ENCODE measurements at regions not wholly inside any gene's neighbourhood (a gene's known extent, or its start where the extent isn't known, plus 50 kb on each side); places are given as distances from the start of the nearest gene placed in this dataset.

DNA sequence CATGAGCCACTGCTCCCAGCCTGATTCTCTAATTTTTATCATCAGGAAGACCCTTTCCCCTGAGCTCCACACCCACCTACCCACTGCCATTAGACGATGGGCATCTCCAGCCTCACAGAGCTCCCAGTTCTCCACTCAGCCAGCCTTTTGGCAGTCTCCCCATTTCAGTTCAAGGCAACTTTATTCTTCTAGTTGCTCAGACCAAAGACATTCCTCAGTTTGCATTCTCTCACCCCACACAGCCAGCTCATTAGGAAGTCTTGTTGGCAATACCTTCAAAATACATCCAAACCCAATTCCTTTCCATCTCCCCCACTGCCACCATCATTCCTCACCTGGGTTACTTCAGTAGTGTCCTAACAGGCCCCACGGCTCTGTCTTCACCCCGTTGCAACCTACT lies 53.4 kb upstream of the COX20 start:
- Histone ChIP-seq H3K9ac (ENCODE audit: low read depth, low read length) (no peak overlapping the region), H3K27ac (ENCODE audit: insufficient read depth, low read length) (no peak overlapping the region), H4K91ac (ENCODE audit: insufficient read depth, low read depth, low read length) (no peak overlapping the region), H3K4me3 (ENCODE audit: insufficient read depth, low read depth, low read length) (no peak overlapping the region), H3K27me3 (ENCODE audit: control insufficient read depth, insufficient read depth, low read length) (no peaks in the 10 kb centered on the region), H4K20me1 (ENCODE audit: insufficient read depth, low read length) (no peaks in the 10 kb centered on the region), H3K4me2 (ENCODE audit: low read depth, low read length) (no peak overlapping the region), H2BK15ac (ENCODE audit: low read depth, low read length) (no peak overlapping the region), H4K8ac (ENCODE audit: low read depth in 2 of 2, low read length in 2 of 2) (no peak overlapping the region), H4K5ac (ENCODE audit: low read depth, low read length) (no peak overlapping the region), H3K56ac (ENCODE audit: extremely low read depth, insufficient read depth, low read length) (no peak overlapping the region), H3K9me3 (ENCODE audit: control insufficient read depth, insufficient read depth, low read length) (no peaks in the 10 kb centered on the region), H3K79me1 (ENCODE audit: low read depth in 1 of 2, low read length in 2 of 2) (no peaks in the 10 kb centered on the region), H2BK5ac (ENCODE audit: low read depth, low read length, poor library complexity, severe bottlenecking) (no peak overlapping the region), H2AFZ (replicated peaks; ENCODE audit: low read length, poor library complexity) (no peak overlapping the region), H3K9me1 (ENCODE audit: insufficient read depth, low read length) (peaks cover 3% of the 10 kb centered on the region; the same call in 1 of the 2 replicates), H3K18ac (ENCODE audit: low read depth, low read length) (no peak overlapping the region), H2AK5ac (ENCODE audit: low read depth, low read length) (no peak overlapping the region), H2AK9ac (replicated peaks; ENCODE audit: low read depth, low read length, poor library complexity) (no peak overlapping the region), H2BK120ac (ENCODE audit: low read depth, low read length) (no peak overlapping the region), H3K14ac (replicated peaks; ENCODE audit: low read depth, low read length) (no peak overlapping the region), H3K4ac (ENCODE audit: low read depth, low read length) (no peak overlapping the region), H2BK20ac (ENCODE audit: low read depth, low read length) (no peak overlapping the region), H3K36me3 (ENCODE audit: control insufficient read depth, insufficient read depth, low read length) (no peaks in the 10 kb centered on the region), H3K4me1 (ENCODE audit: control insufficient read depth, insufficient read depth, low read length) (peaks cover 3% of the 10 kb centered on the region; the same call in 1 of the 2 replicates), H3K23ac (ENCODE audit: low read depth, low read length) (no peak overlapping the region)
- ATAC-seq (ENCODE audit: low read depth) (peak; percentile 27; the same call in 1 of the 2 replicates), DNase-seq (peak; percentile 20)
- in situ Hi-C loops (cut with MboI; ENCODE audit: low sequenced_read_pairs): no loop called here
- ChIA-PET CTCF (interaction anchor here (0.5 kb wide), 1 partner anchor 90 kb away, joined by 8 read pairs; no protein-coding TSS in a partner anchor), POLR2A (ENCODE audit: unreplicated experiment) (no interaction called here)
- WGBS, 2 experiments (ENCODE audit: extremely low coverage in 2 of 2, insufficient read length in 1 of 2): 58% methylated on average over 2 of the region's 3 CpGs; no CpG with 5 or more reads in 1 of the 2 experiments
- TF ChIP-seq CEBPB (IDR thresholded peaks at IDR 0.05; ENCODE audit: low read depth, low read length): no peak
- intact Hi-C loops (cut with micrococcal nuclease): no loop called here
- no TSS peak for BruUV-seq (replicated peaks)
- dilution Hi-C loops (cut with HindIII; ENCODE audit: low sequenced_read_pairs, unreplicated experiment): no loop called here

Data from IMR-90 (cell line).